Liver (tissue), 8 donors: ENCODE measurements at regions not wholly inside any gene's neighbourhood (a gene's known extent, or its start where the extent isn't known, plus 50 kb on each side); places are given as distances from the start of the nearest gene placed in this dataset.

Experiments used
- DNase-seq: peaks from one replicate; pipeline ENCODE4 v3.0.0-alpha.2; 2017; ENCODE audit warnings: low spot score
- H3K27ac ChIP-seq, 2 donors: one replicate each; pipeline ENCODE4 v1.7.0; 2013; ENCODE audit warnings: inconsistent platforms in 2 of 2, low read length in 2 of 2, control low read depth in 1 of 2, low read depth in 1 of 2, mild to moderate bottlenecking in 1 of 2
- H3K27me3 ChIP-seq, 4 donors: one replicate each; pipeline versions ENCODE4 v1.6.1 to v1.7.0; 2013; ENCODE audit warnings: low read length in 3 of 4, inconsistent platforms in 1 of 4, mild to moderate bottlenecking in 1 of 4, moderate library complexity in 1 of 4; ENCODE audit not compliant: control insufficient read depth in 4 of 4, insufficient read depth in 4 of 4
- H3K36me3 ChIP-seq, 4 donors: one replicate each; pipeline versions ENCODE4 v1.6.1 to v1.7.0; 2013; ENCODE audit warnings: low read length in 3 of 4, mild to moderate bottlenecking in 3 of 4, low read depth in 1 of 4, moderate library complexity in 1 of 4; ENCODE audit not compliant: control insufficient read depth in 4 of 4, insufficient read depth in 3 of 4
- H3K4me1 ChIP-seq, 4 donors: one replicate each; pipeline versions ENCODE4 v1.6.1 to v1.7.0; 2013; ENCODE audit warnings: low read length in 3 of 4, mild to moderate bottlenecking in 3 of 4, moderate library complexity in 1 of 4; ENCODE audit not compliant: control insufficient read depth in 4 of 4, insufficient read depth in 4 of 4
- H3K4me3 ChIP-seq, 3 donors: one replicate each; pipeline versions ENCODE4 v1.6.1 to v1.7.0; 2013; ENCODE audit warnings: low read length in 3 of 3, control low read depth in 1 of 3, low read depth in 1 of 3, mild to moderate bottlenecking in 1 of 3
- H3K9ac ChIP-seq, 2 donors: one replicate each; pipeline ENCODE4 v1.7.0; 2013; ENCODE audit warnings: low read length in 2 of 2, mild to moderate bottlenecking in 2 of 2, moderate library complexity in 2 of 2, control low read depth in 1 of 2, low read depth in 1 of 2
- H3K9me3 ChIP-seq, 4 donors: one replicate each; pipeline versions ENCODE4 v1.6.1 to v1.7.0; 2013; ENCODE audit warnings: low read length in 3 of 4; ENCODE audit not compliant: control insufficient read depth in 4 of 4
- ATF3 ChIP-seq: IDR thresholded peaks from 2 replicates; pipeline ENCODE4 v1.6.1; 2016; ENCODE audit warnings: antibody characterized with exemption
- EGR1 ChIP-seq, 2 donors: IDR thresholded peaks; 2 replicates each; pipeline ENCODE4 v1.6.1; 2016 to 2018; ENCODE audit warnings: antibody characterized with exemption in 2 of 2, low read depth in 2 of 2
- FOXA1 ChIP-seq: IDR thresholded peaks from 2 replicates; pipeline ENCODE4 v1.6.1; 2016; ENCODE audit warnings: antibody characterized with exemption
- GABPA ChIP-seq, 2 donors: IDR thresholded peaks in 1 of 2; conservative IDR thresholded peaks in 1 of 2; 2 replicates each; pipeline ENCODE4 v1.6.1; 2016; ENCODE audit warnings: antibody characterized with exemption in 2 of 2, mild to moderate bottlenecking in 1 of 2, moderate library complexity in 1 of 2
- HNF4A ChIP-seq, 2 donors: conservative IDR thresholded peaks; 2 replicates each; pipeline ENCODE4 v1.6.1; 2016; ENCODE audit warnings: antibody characterized with exemption in 2 of 2, mild to moderate bottlenecking in 2 of 2
- HNF4G ChIP-seq: IDR thresholded peaks from 2 replicates; pipeline ENCODE4 v1.6.1; 2016; ENCODE audit warnings: antibody characterized with exemption
- JUND ChIP-seq, 2 donors: IDR thresholded peaks; 2 replicates each; pipeline ENCODE4 v1.6.1; 2016; ENCODE audit warnings: antibody characterized with exemption in 2 of 2
- RAD21 ChIP-seq, 2 donors: IDR thresholded peaks; 2 replicates each; pipeline ENCODE4 v1.6.1; 2016; ENCODE audit warnings: antibody characterized with exemption in 2 of 2, mild to moderate bottlenecking in 2 of 2
- RXRA ChIP-seq, 2 donors: IDR thresholded peaks; 2 replicates each; pipeline ENCODE4 v1.6.1; 2017 to 2018; ENCODE audit warnings: antibody characterized with exemption in 2 of 2, mild to moderate bottlenecking in 1 of 2
- SP1 ChIP-seq: IDR thresholded peaks from 2 replicates; pipeline ENCODE4 v1.6.1; 2018; ENCODE audit warnings: antibody characterized with exemption, mild to moderate bottlenecking
- TAF1 ChIP-seq: conservative IDR thresholded peaks from 2 replicates; pipeline ENCODE4 v1.6.1; 2016; ENCODE audit warnings: antibody characterized with exemption, mild to moderate bottlenecking
- YY1 ChIP-seq: IDR thresholded peaks from 2 replicates; pipeline ENCODE4 v1.6.1; 2016; ENCODE audit warnings: antibody characterized with exemption, mild to moderate bottlenecking
- ZBTB33 ChIP-seq: IDR thresholded peaks from 2 replicates; pipeline ENCODE4 v1.6.1; 2016; ENCODE audit warnings: antibody characterized with exemption
- WGBS: extraction: QIAGEN DNeasy Blood & Tissue Kit; methylation state at CpG from one replicate; pipeline ENCODE4 v1.1.7; 2013; 5-methylcytosine and 5-hydroxymethylcytosine counted together
- TF ChIP-seq, protein P1 (sequence below): IDR thresholded peaks from 2 replicates; pipeline ENCODE4 v1.6.1; 2016; ENCODE audit warnings: antibody characterized with exemption, mild to moderate bottlenecking
- TF ChIP-seq, protein P2 (sequence below): fragments of 150-350 bp; IDR thresholded peaks from 2 replicates; pipeline ENCODE4 v1.5.1; 2017; ENCODE audit warnings: improper control_type of control experiment, low read depth, low read length; ENCODE audit not compliant: missing input control
- TF ChIP-seq, protein P3 (sequence below): IDR thresholded peaks from 2 replicates; pipeline ENCODE4 v1.6.1; 2016; ENCODE audit warnings: antibody characterized with exemption
- donor health status: healthy.
- donor health status: healthy.
- donor health status: healthy.
- donor health status: healthy.
- donor health status: healthy.

DNA sequence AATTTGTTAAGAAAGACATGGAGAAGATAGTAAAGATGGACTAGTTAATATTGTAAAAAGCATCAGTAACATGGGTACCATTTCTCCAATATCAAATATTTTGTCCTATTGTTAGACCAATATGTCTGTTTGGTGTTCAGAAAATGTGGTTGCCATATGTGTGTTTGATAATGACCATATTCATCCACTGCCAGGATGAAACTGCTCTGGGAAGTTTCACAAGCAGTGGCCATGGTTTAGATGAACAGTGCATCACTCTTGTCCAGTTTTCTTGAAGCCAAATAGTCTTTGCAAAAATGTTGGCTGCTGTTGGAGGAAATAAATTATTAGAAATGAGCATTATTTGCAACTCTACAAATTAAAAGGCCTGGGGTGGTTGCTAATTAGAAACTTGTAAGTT lies 333.8 kb downstream of the NUF2 start:
- no peak overlapping the region for H3K27ac ChIP-seq
- no peak overlapping the region for H3K9ac ChIP-seq
- H3K36me3 ChIP-seq: no peaks in the 10 kb centered on the region
- H3K9me3 ChIP-seq: no peaks in the 10 kb centered on the region
- TF ChIP-seq RAD21 (IDR thresholded peaks at IDR 0.05) (no peak), YY1 (no peak), GABPA (IDR thresholded peaks at IDR 0.05 in 1 of 2, conservative IDR thresholded peaks at IDR 0.05 in 1 of 2) (no peak), EGR1 (IDR thresholded peaks at IDR 0.05; ENCODE audit: low read depth in 2 of 2) (no peak), SP1 (no peak), TAF1 (no peak), FOXA1 (no peak)
- DNase-seq: no peak
- no peak overlapping the region for H3K4me3 ChIP-seq
- H3K4me1 ChIP-seq: no peaks in the 10 kb centered on the region
- no peaks in the 10 kb centered on the region for H3K27me3 ChIP-seq

- no peak overlapping the region for H3K4me3 ChIP-seq
- no peaks in the 10 kb centered on the region for H3K36me3 ChIP-seq
- no peaks in the 10 kb centered on the region for H3K4me1 ChIP-seq
- no peaks in the 10 kb centered on the region for H3K27me3 ChIP-seq
- H3K9ac ChIP-seq: no peak overlapping the region
- TF ChIP-seq, protein P1, sequence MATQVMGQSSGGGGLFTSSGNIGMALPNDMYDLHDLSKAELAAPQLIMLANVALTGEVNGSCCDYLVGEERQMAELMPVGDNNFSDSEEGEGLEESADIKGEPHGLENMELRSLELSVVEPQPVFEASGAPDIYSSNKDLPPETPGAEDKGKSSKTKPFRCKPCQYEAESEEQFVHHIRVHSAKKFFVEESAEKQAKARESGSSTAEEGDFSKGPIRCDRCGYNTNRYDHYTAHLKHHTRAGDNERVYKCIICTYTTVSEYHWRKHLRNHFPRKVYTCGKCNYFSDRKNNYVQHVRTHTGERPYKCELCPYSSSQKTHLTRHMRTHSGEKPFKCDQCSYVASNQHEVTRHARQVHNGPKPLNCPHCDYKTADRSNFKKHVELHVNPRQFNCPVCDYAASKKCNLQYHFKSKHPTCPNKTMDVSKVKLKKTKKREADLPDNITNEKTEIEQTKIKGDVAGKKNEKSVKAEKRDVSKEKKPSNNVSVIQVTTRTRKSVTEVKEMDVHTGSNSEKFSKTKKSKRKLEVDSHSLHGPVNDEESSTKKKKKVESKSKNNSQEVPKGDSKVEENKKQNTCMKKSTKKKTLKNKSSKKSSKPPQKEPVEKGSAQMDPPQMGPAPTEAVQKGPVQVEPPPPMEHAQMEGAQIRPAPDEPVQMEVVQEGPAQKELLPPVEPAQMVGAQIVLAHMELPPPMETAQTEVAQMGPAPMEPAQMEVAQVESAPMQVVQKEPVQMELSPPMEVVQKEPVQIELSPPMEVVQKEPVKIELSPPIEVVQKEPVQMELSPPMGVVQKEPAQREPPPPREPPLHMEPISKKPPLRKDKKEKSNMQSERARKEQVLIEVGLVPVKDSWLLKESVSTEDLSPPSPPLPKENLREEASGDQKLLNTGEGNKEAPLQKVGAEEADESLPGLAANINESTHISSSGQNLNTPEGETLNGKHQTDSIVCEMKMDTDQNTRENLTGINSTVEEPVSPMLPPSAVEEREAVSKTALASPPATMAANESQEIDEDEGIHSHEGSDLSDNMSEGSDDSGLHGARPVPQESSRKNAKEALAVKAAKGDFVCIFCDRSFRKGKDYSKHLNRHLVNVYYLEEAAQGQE: no peak
- TF ChIP-seq RXRA (IDR thresholded peaks at IDR 0.05) (no peak), HNF4G (no peak), YY1 (no peak), ATF3 (no peak), TAF1 (no peak)
- H3K9me3 ChIP-seq: no peaks in the 10 kb centered on the region
- WGBS: 61% methylated on average over 4 of the region's 4 CpGs
- no peak for DNase-seq
- no peak overlapping the region for H3K27ac ChIP-seq
These were observed 334.5 kb downstream of the NUF2 start for GRCh38 chr1:163656095-163656759.

- 67% methylated on average over 3 of the region's 3 CpGs for WGBS
- Histone ChIP-seq H3K4me3 (no peak overlapping the region), H3K27ac (no peak overlapping the region), H3K27me3 (no peaks in the 10 kb centered on the region), H3K9me3 (no peaks in the 10 kb centered on the region), H3K36me3 (no peaks in the 10 kb centered on the region), H3K9ac (no peak overlapping the region), H3K4me1 (no peaks in the 10 kb centered on the region)
- no peak for DNase-seq
- no peak for TF ChIP-seq JUND (IDR thresholded peaks at IDR 0.05)
- TF ChIP-seq, protein P2, sequence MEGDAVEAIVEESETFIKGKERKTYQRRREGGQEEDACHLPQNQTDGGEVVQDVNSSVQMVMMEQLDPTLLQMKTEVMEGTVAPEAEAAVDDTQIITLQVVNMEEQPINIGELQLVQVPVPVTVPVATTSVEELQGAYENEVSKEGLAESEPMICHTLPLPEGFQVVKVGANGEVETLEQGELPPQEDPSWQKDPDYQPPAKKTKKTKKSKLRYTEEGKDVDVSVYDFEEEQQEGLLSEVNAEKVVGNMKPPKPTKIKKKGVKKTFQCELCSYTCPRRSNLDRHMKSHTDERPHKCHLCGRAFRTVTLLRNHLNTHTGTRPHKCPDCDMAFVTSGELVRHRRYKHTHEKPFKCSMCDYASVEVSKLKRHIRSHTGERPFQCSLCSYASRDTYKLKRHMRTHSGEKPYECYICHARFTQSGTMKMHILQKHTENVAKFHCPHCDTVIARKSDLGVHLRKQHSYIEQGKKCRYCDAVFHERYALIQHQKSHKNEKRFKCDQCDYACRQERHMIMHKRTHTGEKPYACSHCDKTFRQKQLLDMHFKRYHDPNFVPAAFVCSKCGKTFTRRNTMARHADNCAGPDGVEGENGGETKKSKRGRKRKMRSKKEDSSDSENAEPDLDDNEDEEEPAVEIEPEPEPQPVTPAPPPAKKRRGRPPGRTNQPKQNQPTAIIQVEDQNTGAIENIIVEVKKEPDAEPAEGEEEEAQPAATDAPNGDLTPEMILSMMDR: no peak
- no peak for TF ChIP-seq TAF1
- no peak for TF ChIP-seq YY1
- TF ChIP-seq SP1: no peak
- TF ChIP-seq RAD21 (IDR thresholded peaks at IDR 0.05): no peak
- TF ChIP-seq, protein P3, sequence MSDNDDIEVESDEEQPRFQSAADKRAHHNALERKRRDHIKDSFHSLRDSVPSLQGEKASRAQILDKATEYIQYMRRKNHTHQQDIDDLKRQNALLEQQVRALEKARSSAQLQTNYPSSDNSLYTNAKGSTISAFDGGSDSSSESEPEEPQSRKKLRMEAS: no peak
- TF ChIP-seq ZBTB33: no peak
- no peak for TF ChIP-seq HNF4G
- TF ChIP-seq HNF4A (conservative IDR thresholded peaks at IDR 0.05): no peak
- TF ChIP-seq, protein P1: no peak
- no peak for TF ChIP-seq EGR1 (IDR thresholded peaks at IDR 0.05; ENCODE audit: low read depth in 2 of 2)
These were observed 336.0 kb downstream of the NUF2 start for GRCh38 chr1:163657719-163658118.
